ENCODE measurements at regions not wholly inside any gene's neighbourhood (a gene's known extent, or its start where the extent isn't known, plus 50 kb on each side); places are given as distances from the start of the nearest gene placed in this dataset.

DNA sequence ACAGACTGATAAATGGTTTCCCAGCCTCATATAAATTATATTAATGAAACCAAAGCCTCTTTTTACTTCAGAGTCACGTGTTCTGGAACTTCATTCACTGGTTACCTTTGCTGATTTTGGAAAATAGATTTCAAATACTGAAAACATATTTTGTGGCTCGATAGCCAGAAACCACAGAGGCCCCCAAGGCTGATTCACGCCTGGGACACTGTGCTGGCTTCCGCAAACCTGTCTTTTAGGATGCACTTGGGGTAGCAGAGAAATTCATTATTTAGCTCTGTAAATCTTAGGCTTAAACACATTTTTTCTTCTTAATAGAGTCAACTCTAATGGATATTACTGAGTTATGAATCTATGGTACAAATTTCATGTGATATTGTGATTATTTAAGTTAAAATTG, 90.7 kb upstream of the TMEM18 start:
- Histone ChIP-seq H3K56ac (ENCODE audit: insufficient read length, low read depth, low read length) (no peak overlapping the region), H4K5ac (ENCODE audit: insufficient read length, low read depth, low read length) (no peak overlapping the region), H4K8ac (replicated peaks; ENCODE audit: insufficient read length, low read depth, low read length) (no peak overlapping the region), H2BK15ac (ENCODE audit: low read depth, low read length) (no peak overlapping the region), H2BK12ac (ENCODE audit: insufficient read length, low read depth, low read length) (no peak overlapping the region), H2AFZ (ENCODE audit: low read length) (no peak overlapping the region), H2BK5ac (ENCODE audit: insufficient read length, low read length) (no peak overlapping the region), H2BK120ac (ENCODE audit: low read depth, low read length, poor library complexity, severe bottlenecking) (no peak overlapping the region), H3K18ac (ENCODE audit: insufficient read length, low read depth, low read length) (no peak overlapping the region), H3K23me2 (ENCODE audit: insufficient read length, low read depth, low read length, poor library complexity, severe bottlenecking) (no peaks in the 10 kb centered on the region), H3K27ac (ENCODE audit: insufficient read length, low read depth, low read length) (no peak overlapping the region), H2AK5ac (ENCODE audit: insufficient read length, low read length) (no peak overlapping the region), H3K4me1 (ENCODE audit: insufficient read depth, low read length) (no peaks in the 10 kb centered on the region), H3K9me3 (ENCODE audit: control insufficient read depth, low read depth, low read length) (no peaks in the 10 kb centered on the region), H3K79me2 (ENCODE audit: insufficient read depth, low read length) (no peaks in the 10 kb centered on the region), H3K4me2 (ENCODE audit: insufficient read depth, insufficient read length, low read length) (no peak overlapping the region), H2BK20ac (ENCODE audit: low read depth, low read length, poor library complexity, severe bottlenecking) (no peak overlapping the region), H3K4ac (ENCODE audit: low read depth, low read length) (no peak overlapping the region), H3K79me1 (ENCODE audit: insufficient read depth, low read depth, low read length, poor library complexity, severe bottlenecking) (no peaks in the 10 kb centered on the region), H4K91ac (ENCODE audit: insufficient read length, low read depth, low read length) (no peak overlapping the region), H3K14ac (ENCODE audit: insufficient read depth, low read length) (no peak overlapping the region), H3K27me3 (ENCODE audit: insufficient read depth, low read length) (no peaks in the 10 kb centered on the region), H3K9ac (ENCODE audit: extremely low read depth, insufficient read length, low read length) (no peak overlapping the region), H3T11ph (ENCODE audit: low read length) (no peak overlapping the region), H4K20me1 (ENCODE audit: control insufficient read depth, insufficient read depth, insufficient read length) (no peaks in the 10 kb centered on the region), H3K23ac (ENCODE audit: insufficient read length, low read depth, low read length) (no peak overlapping the region)
- DNase-seq = no peak
- Mint-ChIP-seq H3K4me1 (peaks cover 10 to 12% of the 10 kb centered on the region in 2 experiments; a peak in 3 of 4 replicates), H3K27me3 (ENCODE audit: low read depth) (peaks cover 3% of the 10 kb centered on the region), H3K27ac (no peak overlapping the region), H3K9me3 (peaks cover 0 to 5% of the 10 kb centered on the region in 2 experiments; a peak in 2 of 5 replicates), H3K36me3 (ENCODE audit: insufficient read depth in 1 of 3, low read depth in 3 of 3) (no peaks in the 10 kb centered on the region; a peak in 1 of 7 replicates), H3K4me3 (no peak overlapping the region)
- no CpG with 5 or more reads among the region's 4 CpGs for WGBS (ENCODE audit: extremely low coverage, insufficient read length, low lambda C conversion rate)
- TF ChIP-seq, protein P1, sequence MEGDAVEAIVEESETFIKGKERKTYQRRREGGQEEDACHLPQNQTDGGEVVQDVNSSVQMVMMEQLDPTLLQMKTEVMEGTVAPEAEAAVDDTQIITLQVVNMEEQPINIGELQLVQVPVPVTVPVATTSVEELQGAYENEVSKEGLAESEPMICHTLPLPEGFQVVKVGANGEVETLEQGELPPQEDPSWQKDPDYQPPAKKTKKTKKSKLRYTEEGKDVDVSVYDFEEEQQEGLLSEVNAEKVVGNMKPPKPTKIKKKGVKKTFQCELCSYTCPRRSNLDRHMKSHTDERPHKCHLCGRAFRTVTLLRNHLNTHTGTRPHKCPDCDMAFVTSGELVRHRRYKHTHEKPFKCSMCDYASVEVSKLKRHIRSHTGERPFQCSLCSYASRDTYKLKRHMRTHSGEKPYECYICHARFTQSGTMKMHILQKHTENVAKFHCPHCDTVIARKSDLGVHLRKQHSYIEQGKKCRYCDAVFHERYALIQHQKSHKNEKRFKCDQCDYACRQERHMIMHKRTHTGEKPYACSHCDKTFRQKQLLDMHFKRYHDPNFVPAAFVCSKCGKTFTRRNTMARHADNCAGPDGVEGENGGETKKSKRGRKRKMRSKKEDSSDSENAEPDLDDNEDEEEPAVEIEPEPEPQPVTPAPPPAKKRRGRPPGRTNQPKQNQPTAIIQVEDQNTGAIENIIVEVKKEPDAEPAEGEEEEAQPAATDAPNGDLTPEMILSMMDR (conservative IDR thresholded peaks at IDR 0.05) = no peak

All from H9 (cell line).